OCI-LY7 (cell line): ENCODE measurements at regions not wholly inside any gene's neighbourhood (a gene's known extent, or its start where the extent isn't known, plus 50 kb on each side); places are given as distances from the start of the nearest gene placed in this dataset.

Experiments
- BruUV-seq: library from RNA; stranded (reverse); fragments of 400-500 nt; replicated peaks from 2 replicates; lab custom pipeline; 2021; lab: Mats Ljungman, UMichigan
- CTCF ChIA-PET: fragments of 300-600 bp; sonication (Branson Sonifier 250); formaldehyde crosslinking; loops from one replicate; lab custom pipeline; 2022; ENCODE audit warnings: antibody characterized with exemption; ENCODE audit not compliant: unreplicated experiment; lab: Charles Lee
- POLR2A ChIA-PET: fragments of 300-600 bp; sonication (Branson Sonifier 250); formaldehyde crosslinking; loops from one replicate; lab custom pipeline; 2022; ENCODE audit warnings: antibody characterized with exemption; lab: Charles Lee
- DNase-seq: peaks from one replicate; pipeline ENCODE4 v3.0.0-alpha.2; 2015; ENCODE audit warnings: low spot score
- H2AFZ ChIP-seq: fragments of 200-600 bp; sonication (generic), shearing (Covaris generic); 2 replicates; pipeline ENCODE4 v1.6.1; 2014; ENCODE audit warnings: mild to moderate bottlenecking, antibody characterized with exemption, low read length, moderate library complexity
- H3K27ac ChIP-seq: fragments of 200-600 bp; sonication (generic); 2 replicates; pipeline ENCODE4 v1.5.1; 2014; ENCODE audit warnings: mixed run types, low read depth, mild to moderate bottlenecking, moderate library complexity, low read length, inconsistent platforms; ENCODE audit not compliant: poor library complexity, severe bottlenecking
- H3K36me3 ChIP-seq: fragments of 200-600 bp; sonication (generic); 2 replicates; pipeline ENCODE4 v1.6.1; 2014; ENCODE audit warnings: mild to moderate bottlenecking, antibody characterized with exemption, low read length, moderate library complexity, mixed read lengths; ENCODE audit not compliant: insufficient read depth
- H3K4me1 ChIP-seq: fragments of 200-600 bp; sonication (generic); 2 replicates; pipeline ENCODE4 v1.5.1; 2014; ENCODE audit warnings: mild to moderate bottlenecking, low read length; ENCODE audit not compliant: insufficient read depth, poor library complexity, severe bottlenecking
- H3K4me2 ChIP-seq: fragments of 200-600 bp; sonication (generic); 2 replicates; pipeline ENCODE4 v1.6.1; 2014; ENCODE audit warnings: mild to moderate bottlenecking, low read length
- H3K4me3 ChIP-seq: fragments of 200-600 bp; sonication (generic); 2 replicates; pipeline ENCODE4 v1.5.1; 2014; ENCODE audit warnings: mild to moderate bottlenecking, low read depth, low read length; ENCODE audit not compliant: poor library complexity, severe bottlenecking
- H3K79me2 ChIP-seq: fragments of 200-600 bp; sonication (generic); 2 replicates; pipeline ENCODE4 v1.6.1; 2016; ENCODE audit warnings: low read depth, mild to moderate bottlenecking, low read length, moderate library complexity, mixed read lengths; ENCODE audit not compliant: insufficient read depth
- H3K9me2 ChIP-seq: fragments of 200-600 bp; sonication (generic); 2 replicates; pipeline ENCODE4 v1.6.1; 2016; ENCODE audit warnings: mild to moderate bottlenecking, low read length, mixed read lengths; ENCODE audit not compliant: insufficient read depth
- H3K9me3 ChIP-seq: fragments of 200-600 bp; sonication (generic); 2 replicates; pipeline ENCODE4 v1.6.1; 2014; ENCODE audit warnings: mild to moderate bottlenecking, mixed run types, low read length, mixed read lengths
- H4K20me1 ChIP-seq: fragments of 200-600 bp; sonication (generic); 2 replicates; pipeline ENCODE4 v1.6.1; 2014; ENCODE audit warnings: mild to moderate bottlenecking, antibody characterized with exemption, low read length, moderate library complexity, mixed read lengths; ENCODE audit not compliant: insufficient read depth
- EZH2phosphoT487 ChIP-seq: fragments of 200-600 bp; sonication (generic); IDR thresholded peaks from 2 replicates; pipeline ENCODE4 v1.6.1; 2018; ENCODE audit warnings: low read depth, borderline replicate concordance, mild to moderate bottlenecking, mixed run types, antibody characterized with exemption, low read length, moderate library complexity, mixed read lengths
- intact Hi-C: fragments of 100-400 bp; cut with micrococcal nuclease; formaldehyde crosslinking; loops from one replicate; pipeline ENCODE4 v1.10.0; 2022; ENCODE audit not compliant: unreplicated experiment
- TF ChIP-seq, protein P1 (sequence below): fragments of 200-600 bp; sonication (generic); conservative IDR thresholded peaks from 2 replicates; pipeline ENCODE4 v1.5.1; 2014; ENCODE audit warnings: mild to moderate bottlenecking, antibody characterized with exemption, low read length, moderate library complexity, mixed read lengths

DNA sequence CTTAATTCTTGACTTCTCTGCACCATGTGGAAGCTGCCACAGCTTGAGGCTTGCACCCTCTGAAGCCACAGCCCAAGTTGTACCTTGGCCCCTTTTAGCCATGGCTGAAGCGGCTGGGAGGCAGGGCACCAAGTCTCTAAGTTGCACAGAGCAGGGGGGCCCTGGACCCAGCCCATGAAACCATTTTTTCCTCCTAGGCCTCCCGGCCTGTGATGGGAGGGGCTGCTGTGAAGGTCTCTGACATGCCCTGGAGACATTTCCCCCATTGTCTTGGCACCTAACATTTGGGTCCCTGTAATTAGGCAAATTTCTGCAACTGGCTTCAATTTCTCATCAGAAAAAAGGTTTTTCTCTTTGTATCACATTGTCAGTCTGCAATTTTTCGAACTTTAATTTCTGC is 92.8 kb upstream of the GALNT15 start:
- H3K9me3 ChIP-seq: peaks cover 4% of the 10 kb centered on the region; the same call in 1 of the 2 replicates
- intact Hi-C loops: no loop called here
- TF ChIP-seq, protein P1, sequence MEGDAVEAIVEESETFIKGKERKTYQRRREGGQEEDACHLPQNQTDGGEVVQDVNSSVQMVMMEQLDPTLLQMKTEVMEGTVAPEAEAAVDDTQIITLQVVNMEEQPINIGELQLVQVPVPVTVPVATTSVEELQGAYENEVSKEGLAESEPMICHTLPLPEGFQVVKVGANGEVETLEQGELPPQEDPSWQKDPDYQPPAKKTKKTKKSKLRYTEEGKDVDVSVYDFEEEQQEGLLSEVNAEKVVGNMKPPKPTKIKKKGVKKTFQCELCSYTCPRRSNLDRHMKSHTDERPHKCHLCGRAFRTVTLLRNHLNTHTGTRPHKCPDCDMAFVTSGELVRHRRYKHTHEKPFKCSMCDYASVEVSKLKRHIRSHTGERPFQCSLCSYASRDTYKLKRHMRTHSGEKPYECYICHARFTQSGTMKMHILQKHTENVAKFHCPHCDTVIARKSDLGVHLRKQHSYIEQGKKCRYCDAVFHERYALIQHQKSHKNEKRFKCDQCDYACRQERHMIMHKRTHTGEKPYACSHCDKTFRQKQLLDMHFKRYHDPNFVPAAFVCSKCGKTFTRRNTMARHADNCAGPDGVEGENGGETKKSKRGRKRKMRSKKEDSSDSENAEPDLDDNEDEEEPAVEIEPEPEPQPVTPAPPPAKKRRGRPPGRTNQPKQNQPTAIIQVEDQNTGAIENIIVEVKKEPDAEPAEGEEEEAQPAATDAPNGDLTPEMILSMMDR: no peak
- no peak for TF ChIP-seq EZH2phosphoT487
- H3K4me3 ChIP-seq: no peak overlapping the region
- CTCF ChIA-PET: no interaction called here
- no peak overlapping the region for H2AFZ ChIP-seq
- H3K36me3 ChIP-seq: no peaks in the 10 kb centered on the region
- H3K27ac ChIP-seq: no peak overlapping the region
- H3K79me2 ChIP-seq: no peaks in the 10 kb centered on the region
- POLR2A ChIA-PET: no interaction called here
- no peaks in the 10 kb centered on the region for H4K20me1 ChIP-seq
- no peak for DNase-seq
- no peaks in the 10 kb centered on the region for H3K9me2 ChIP-seq
- no peaks in the 10 kb centered on the region for H3K4me1 ChIP-seq
- H3K4me2 ChIP-seq: no peak overlapping the region
- BruUV-seq: no TSS peak

DNA sequence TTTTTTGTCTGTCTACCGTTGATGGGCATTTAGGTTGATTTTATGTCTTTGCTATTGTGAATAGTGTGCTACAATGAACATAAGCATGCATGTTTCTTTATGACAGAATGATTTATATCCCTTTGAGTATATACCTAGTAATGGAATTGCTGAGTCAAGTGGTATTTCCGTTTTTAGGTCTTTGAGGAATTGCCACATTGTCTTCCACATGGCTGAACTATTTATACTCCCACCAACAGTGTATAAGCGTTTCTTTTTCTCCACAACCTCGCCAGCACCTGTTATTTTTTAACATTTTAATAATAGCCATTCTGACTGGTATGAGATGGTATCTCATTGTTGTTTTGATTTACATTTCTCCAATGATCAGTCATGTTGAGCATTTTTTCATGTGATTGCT is 89.6 kb upstream of the GALNT15 start:
- DNase-seq: no peak
- H3K27ac ChIP-seq: no peak overlapping the region
- no peak overlapping the region for H2AFZ ChIP-seq
- BruUV-seq: no TSS peak
- intact Hi-C loops: no loop called here
- H3K4me1 ChIP-seq: no peaks in the 10 kb centered on the region
- H3K79me2 ChIP-seq: no peaks in the 10 kb centered on the region
- TF ChIP-seq, protein P1: no peak
- no peak for TF ChIP-seq EZH2phosphoT487
- H3K4me3 ChIP-seq: no peak overlapping the region
- H4K20me1 ChIP-seq: no peaks in the 10 kb centered on the region
- H3K36me3 ChIP-seq: no peaks in the 10 kb centered on the region
- CTCF ChIA-PET: no interaction called here
- H3K9me2 ChIP-seq: no peaks in the 10 kb centered on the region
- no peak overlapping the region for H3K4me2 ChIP-seq
- POLR2A ChIA-PET: interaction anchor here (0.7 kb wide), 1 partner anchor 453 kb away, joined by 3 read pairs; no protein-coding TSS in a partner anchor
- no peaks in the 10 kb centered on the region for H3K9me3 ChIP-seq

DNA sequence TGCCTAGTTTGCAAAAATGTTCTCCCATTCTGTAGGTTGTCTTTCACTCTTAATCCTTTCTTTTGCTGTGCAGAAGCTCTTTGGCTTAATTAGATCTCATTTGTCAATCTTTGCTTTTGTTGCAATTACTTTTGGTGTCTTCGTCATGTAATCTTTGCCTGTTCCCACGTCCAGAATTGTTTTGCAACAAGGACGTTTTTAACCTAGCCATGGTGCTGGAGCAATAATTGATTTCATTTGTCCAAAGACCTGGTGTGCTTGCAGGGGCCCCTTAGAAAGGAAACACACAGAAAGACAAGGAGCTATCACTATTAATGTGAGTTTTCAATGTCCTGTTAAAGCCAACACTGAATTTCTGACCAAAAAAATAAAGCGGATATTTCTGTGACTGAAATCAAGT is 89.1 kb upstream of the GALNT15 start:
- Histone ChIP-seq H3K9me3 (no peaks in the 10 kb centered on the region), H3K9me2 (no peaks in the 10 kb centered on the region), H3K4me1 (no peaks in the 10 kb centered on the region), H3K27ac (no peak overlapping the region), H4K20me1 (no peaks in the 10 kb centered on the region), H3K4me2 (no peak overlapping the region), H3K79me2 (no peaks in the 10 kb centered on the region), H3K36me3 (no peaks in the 10 kb centered on the region), H3K4me3 (no peak overlapping the region), H2AFZ (no peak overlapping the region)
- intact Hi-C loops: no loop called here
- CTCF ChIA-PET: no interaction called here
- no TSS peak for BruUV-seq
- TF ChIP-seq EZH2phosphoT487: no peak
- TF ChIP-seq, protein P1: no peak
- POLR2A ChIA-PET: interaction anchor here (0.6 to 0.7 kb wide), 2 partner anchors 70 to 454 kb away, joined by 3 read pairs; no protein-coding TSS in a partner anchor
- no peak for DNase-seq
